ENCODE measurements at regions not wholly inside any gene's neighbourhood (a gene's known extent, or its start where the extent isn't known, plus 50 kb on each side); places are given as distances from the start of the nearest gene placed in this dataset.

DNA sequence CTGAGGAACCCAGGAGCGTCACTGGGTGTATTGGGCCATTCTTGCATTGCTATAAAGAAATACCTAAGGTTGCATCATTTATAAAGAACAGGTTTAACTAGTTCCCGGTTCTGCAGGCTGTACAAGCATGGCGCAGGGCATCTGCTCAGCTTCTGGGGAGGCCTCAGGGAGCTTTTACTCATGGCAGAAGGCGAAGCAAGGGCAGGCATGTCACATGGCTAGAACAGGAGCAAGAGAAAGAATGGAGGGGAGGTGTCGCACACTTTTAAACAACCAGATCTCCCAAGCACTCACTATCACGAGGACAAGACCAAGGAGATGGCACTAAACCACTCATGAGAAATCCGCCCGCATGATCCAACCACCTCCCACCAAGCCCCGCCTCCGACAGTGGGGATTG, 65.2 kb downstream of the PSMG1 start:
- DNase-seq (ENCODE audit: low read depth): no peak
- TF ChIP-seq, protein P1, sequence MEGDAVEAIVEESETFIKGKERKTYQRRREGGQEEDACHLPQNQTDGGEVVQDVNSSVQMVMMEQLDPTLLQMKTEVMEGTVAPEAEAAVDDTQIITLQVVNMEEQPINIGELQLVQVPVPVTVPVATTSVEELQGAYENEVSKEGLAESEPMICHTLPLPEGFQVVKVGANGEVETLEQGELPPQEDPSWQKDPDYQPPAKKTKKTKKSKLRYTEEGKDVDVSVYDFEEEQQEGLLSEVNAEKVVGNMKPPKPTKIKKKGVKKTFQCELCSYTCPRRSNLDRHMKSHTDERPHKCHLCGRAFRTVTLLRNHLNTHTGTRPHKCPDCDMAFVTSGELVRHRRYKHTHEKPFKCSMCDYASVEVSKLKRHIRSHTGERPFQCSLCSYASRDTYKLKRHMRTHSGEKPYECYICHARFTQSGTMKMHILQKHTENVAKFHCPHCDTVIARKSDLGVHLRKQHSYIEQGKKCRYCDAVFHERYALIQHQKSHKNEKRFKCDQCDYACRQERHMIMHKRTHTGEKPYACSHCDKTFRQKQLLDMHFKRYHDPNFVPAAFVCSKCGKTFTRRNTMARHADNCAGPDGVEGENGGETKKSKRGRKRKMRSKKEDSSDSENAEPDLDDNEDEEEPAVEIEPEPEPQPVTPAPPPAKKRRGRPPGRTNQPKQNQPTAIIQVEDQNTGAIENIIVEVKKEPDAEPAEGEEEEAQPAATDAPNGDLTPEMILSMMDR (IDR thresholded peaks at IDR 0.05; ENCODE audit: control insufficient read depth, extremely low read depth, insufficient read depth): no peak

DNA sequence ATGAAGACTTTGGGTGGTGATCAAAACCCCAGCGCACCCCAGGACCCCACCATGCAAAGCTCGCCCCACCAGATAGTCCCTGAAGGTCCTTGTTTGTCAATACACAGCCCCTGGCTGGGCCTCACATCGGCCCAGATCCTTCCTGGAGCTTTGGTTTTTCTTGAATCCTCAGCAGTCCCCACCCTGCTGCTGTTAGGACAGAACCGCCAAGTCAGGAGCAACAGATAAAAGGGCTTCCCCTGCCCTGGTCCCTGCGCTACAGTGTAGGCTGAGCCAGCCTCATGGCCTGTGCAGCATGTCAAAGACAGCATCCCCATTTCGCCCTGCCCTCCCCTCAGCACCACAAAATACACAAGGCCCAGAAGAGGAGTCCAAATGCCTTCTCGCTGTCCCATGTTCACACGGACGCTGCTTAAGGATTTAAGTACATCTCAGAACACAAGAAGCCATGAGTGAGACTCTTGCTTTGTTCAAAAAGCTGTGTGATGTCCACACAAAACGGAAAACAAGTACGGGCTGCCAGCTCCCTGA, 65.7 kb downstream of the PSMG1 start:
- TF ChIP-seq, protein P1 (IDR thresholded peaks at IDR 0.05; ENCODE audit: control insufficient read depth, extremely low read depth, insufficient read depth): no peak
- DNase-seq (ENCODE audit: low read depth): no peak
- H3K4me3 ChIP-seq (ENCODE audit: low read depth, low read length): no peak overlapping the region

More for the DNA sequence above, 65.2 kb downstream of the PSMG1 start:
- no peak overlapping the region for H3K4me3 ChIP-seq (ENCODE audit: low read depth, low read length)

DNA sequence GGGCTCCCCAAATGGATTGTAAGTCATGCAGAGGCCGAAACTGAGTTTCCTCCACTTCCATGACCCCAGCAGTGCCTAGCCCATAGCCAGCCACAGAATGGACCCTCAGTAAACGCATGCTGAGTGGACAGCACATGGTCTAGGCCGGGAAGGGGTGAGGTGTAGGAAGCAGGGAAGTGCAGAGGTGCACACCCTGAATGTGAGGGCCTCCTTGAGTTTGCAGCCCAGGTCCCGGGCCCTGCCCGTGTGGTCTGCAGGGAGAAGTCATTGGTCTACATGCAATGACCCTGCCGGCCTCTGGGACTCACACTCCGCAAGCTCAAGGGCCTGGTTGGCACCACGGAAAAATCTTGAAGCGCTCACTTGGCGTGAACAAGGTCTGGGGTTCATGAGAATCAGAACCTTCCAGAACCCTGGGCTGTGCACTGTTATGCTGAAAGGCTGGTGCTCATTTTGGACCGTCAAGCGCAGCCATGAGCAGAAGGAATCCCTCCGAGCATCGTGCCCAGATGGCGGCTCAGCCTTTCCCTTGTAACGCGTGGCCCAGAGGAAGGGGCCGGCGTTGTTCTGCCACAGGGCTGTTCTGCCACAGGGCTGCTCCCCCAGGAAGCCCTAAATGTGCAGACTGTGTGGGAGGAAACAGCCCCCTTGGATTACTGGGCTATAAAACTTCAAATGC, 66.4 kb downstream of the PSMG1 start:
- TF ChIP-seq, protein P1 (IDR thresholded peaks at IDR 0.05; ENCODE audit: control insufficient read depth, extremely low read depth, insufficient read depth): no peak
- H3K4me3 ChIP-seq (ENCODE audit: low read depth, low read length): no peak overlapping the region
- DNase-seq (ENCODE audit: low read depth): no peak

DNA sequence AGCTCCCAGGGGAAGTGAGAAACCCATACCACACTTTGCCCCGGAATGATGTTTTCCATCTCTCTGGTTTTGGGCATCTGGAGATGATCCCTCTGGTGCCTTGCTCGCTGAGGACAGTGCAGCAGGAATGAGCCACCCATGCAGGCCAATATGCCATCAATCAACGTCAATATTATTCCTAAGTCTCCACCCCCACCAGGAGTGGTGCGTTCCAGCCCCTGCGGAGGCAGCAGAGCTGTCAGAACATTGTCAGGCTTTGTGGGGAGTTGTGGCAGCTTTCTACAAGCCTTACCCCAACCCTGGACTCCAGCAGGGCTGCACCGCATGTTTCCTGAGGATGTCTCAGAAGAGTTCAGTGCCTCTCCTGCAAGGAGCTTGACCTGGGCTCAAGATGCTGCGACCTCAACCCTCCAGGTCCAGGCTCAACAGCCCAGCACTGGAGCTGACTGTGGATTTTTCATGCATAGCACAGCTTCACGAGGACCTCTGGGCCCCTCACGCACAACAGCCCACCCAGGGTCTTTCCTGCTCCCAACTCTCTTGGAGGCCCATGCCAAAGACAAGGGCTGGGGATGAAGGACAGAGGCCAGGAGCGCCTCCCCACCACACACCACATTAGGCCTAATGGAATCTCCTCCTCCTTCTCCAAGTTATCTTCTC, 67.5 kb downstream of the PSMG1 start:
- DNase-seq (ENCODE audit: low read depth): no peak
- TF ChIP-seq, protein P1 (IDR thresholded peaks at IDR 0.05; ENCODE audit: control insufficient read depth, extremely low read depth, insufficient read depth): no peak
- H3K4me3 ChIP-seq (ENCODE audit: low read depth, low read length): no peak overlapping the region

DNA sequence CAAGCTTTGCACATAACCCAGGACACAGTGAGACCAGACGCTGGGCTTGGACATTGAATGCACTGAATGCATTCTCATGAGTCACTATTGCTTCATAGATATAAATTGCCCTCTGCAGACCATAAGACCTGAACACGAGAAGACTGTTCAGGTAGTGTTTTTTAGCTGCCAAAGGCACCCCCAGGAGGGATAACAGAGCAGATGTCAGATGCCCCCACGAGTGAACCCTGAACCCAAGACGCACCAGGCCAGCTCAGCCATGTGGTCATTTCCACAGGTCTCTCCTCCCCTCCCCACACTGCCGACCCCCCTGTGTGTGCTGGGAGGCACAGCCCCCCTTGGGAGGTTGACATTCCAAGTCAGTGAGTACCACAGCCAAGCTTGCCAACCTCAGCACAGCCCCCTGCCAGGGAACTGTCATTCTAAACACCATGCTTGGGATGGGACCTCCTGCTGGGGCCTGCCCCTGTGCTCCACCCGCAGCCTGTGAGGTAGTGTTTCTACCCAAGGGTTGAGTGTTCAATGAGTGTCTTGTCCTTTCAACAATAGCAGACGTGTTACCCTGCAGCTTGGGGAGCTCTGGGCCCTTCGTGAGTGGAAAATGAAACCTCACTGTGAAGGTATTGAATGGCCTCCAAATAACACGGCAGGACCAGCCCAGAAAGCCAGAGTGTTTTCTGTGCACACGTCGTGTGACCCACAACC, 68.2 kb downstream of the PSMG1 start:
- TF ChIP-seq, protein P1 (IDR thresholded peaks at IDR 0.05; ENCODE audit: control insufficient read depth, extremely low read depth, insufficient read depth): no peak
- H3K4me3 ChIP-seq (ENCODE audit: low read depth, low read length): no peak overlapping the region
- DNase-seq (ENCODE audit: low read depth): no peak

GRCh38 chr21:39111931-39112550, 71.2 kb downstream of the PSMG1 start:
- DNase-seq (ENCODE audit: low read depth): no peak
- TF ChIP-seq, protein P1 (IDR thresholded peaks at IDR 0.05; ENCODE audit: control insufficient read depth, extremely low read depth, insufficient read depth): no peak
- no peak overlapping the region for H3K4me3 ChIP-seq (ENCODE audit: low read depth, low read length)
